Retinal pigment epithelial cell (primary cell): ENCODE measurements at regions not wholly inside any gene's neighbourhood (a gene's known extent, or its start where the extent isn't known, plus 50 kb on each side); places are given as distances from the start of the nearest gene placed in this dataset.

Experiments
- DNase-seq: peaks from one replicate; pipeline ENCODE4 v3.0.0-alpha.2; 2010; ENCODE audit warnings: low read depth
- H3K4me3 ChIP-seq: 2 replicates; pipeline ENCODE4 v1.5.1; 2011; ENCODE audit warnings: mild to moderate bottlenecking, low read length, control low read depth, moderate library complexity
- CTCF ChIP-seq: conservative IDR thresholded peaks from 2 replicates; pipeline ENCODE4 v1.5.1; 2011; ENCODE audit warnings: low read depth, low read length, control low read depth, inconsistent platforms

GRCh38 chr13:63690672-63691071, 2275.0 kb upstream of the PCDH20 start:
- H3K4me3 ChIP-seq: no peak overlapping the region
- TF ChIP-seq CTCF: no peak
- DNase-seq: no peak

GRCh38 chr13:63684822-63685221, 2269.2 kb upstream of the PCDH20 start:
- no peak overlapping the region for H3K4me3 ChIP-seq
- no peak for DNase-seq
- TF ChIP-seq CTCF: no peak

- no peak for TF ChIP-seq CTCF
- H3K4me3 ChIP-seq: no peak overlapping the region
- no peak for DNase-seq
Observed at GRCh38 chr13:63680704-63681103, 2265.1 kb upstream of the PCDH20 start.

GRCh38 chr13:63671296-63671695, 2255.6 kb upstream of the PCDH20 start:
- DNase-seq: no peak
- TF ChIP-seq CTCF: no peak
- H3K4me3 ChIP-seq: no peak overlapping the region

GRCh38 chr13:63651394-63651793, 2235.7 kb upstream of the PCDH20 start:
- DNase-seq: no peak
- no peak overlapping the region for H3K4me3 ChIP-seq
- no peak for TF ChIP-seq CTCF

GRCh38 chr13:63643543-63643942, 2227.9 kb upstream of the PCDH20 start:
- no peak for TF ChIP-seq CTCF
- H3K4me3 ChIP-seq: no peak overlapping the region
- DNase-seq: no peak

GRCh38 chr13:63636316-63636993, 2220.8 kb upstream of the PCDH20 start:
- H3K4me3 ChIP-seq: no peak overlapping the region
- DNase-seq: no peak
- TF ChIP-seq CTCF: peak; percentile 8
